Large intestine (tissue), 3 donors: ENCODE measurements at regions not wholly inside any gene's neighbourhood (a gene's known extent, or its start where the extent isn't known, plus 50 kb on each side); places are given as distances from the start of the nearest gene placed in this dataset.

Experiments used
- DNase-seq, 2 donors: peaks; one replicate each; pipeline versions ENCODE4 v3.0.0 to v3.0.0-alpha.2; 2013
- H3K27ac ChIP-seq: one replicate; pipeline ENCODE4 v1.5.1; 2013; ENCODE audit warnings: low read length
- H3K27me3 ChIP-seq: 2 replicates; pipeline ENCODE4 v1.6.1; 2013; ENCODE audit warnings: low read length; ENCODE audit not compliant: control insufficient read depth, insufficient read depth
- H3K36me3 ChIP-seq: 2 replicates; pipeline ENCODE4 v1.6.1; 2013; ENCODE audit warnings: low read length; ENCODE audit not compliant: control insufficient read depth, insufficient read depth
- H3K4me1 ChIP-seq: one replicate; pipeline ENCODE4 v1.6.1; 2013; ENCODE audit warnings: low read length; ENCODE audit not compliant: control insufficient read depth, insufficient read depth
- H3K4me3 ChIP-seq: one replicate; pipeline ENCODE4 v1.5.1; 2013; ENCODE audit warnings: low read length
- H3K9me3 ChIP-seq: one replicate; pipeline ENCODE4 v1.6.1; 2013; ENCODE audit warnings: mild to moderate bottlenecking, low read depth, low read length, moderate library complexity; ENCODE audit not compliant: control insufficient read depth
- WGBS: methylation state at CpG from one replicate; pipeline ENCODE4 v1.1.5; 2013; ENCODE audit warnings: low lambda C conversion rate; ENCODE audit not compliant: insufficient coverage; 5-methylcytosine and 5-hydroxymethylcytosine counted together

DNA sequence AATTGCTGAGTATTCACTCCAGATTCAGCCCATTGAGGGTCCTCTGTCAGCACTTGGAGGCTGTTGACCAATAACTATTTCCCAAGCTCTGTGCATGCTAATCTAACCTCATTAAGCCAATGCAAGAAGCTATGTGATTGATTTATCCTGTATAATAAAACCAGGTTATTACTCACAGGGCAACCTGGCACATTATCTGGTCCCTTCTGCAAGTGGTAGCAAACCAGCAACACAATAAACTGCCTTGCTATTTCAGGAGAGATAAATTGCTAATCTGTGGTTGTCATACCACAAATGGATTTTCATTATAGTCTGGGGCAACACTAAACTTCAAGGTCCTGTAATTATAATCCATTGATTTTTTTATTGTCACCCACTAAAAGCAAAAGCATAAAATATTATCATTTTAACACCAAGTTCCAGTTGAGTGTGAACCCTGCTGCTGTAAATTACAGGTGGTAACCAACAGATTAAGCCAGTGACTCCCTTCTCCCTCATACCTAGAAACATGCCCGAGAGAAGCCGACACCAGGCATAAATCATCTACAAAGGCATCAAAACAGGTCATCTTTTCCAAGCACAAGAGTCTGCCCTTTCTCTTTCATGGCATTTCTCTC is 51.1 kb upstream of the SOX9 start:
- Histone ChIP-seq H3K27ac (no peak overlapping the region), H3K4me1 (no peaks in the 10 kb centered on the region), H3K36me3 (no peaks in the 10 kb centered on the region), H3K9me3 (no peaks in the 10 kb centered on the region), H3K27me3 (no peaks in the 10 kb centered on the region), H3K4me3 (no peak overlapping the region)
- no peak for DNase-seq
- no CpG with 5 or more reads among the region's 2 CpGs for WGBS
